ENCODE measurements at regions not wholly inside any gene's neighbourhood (a gene's known extent, or its start where the extent isn't known, plus 50 kb on each side); places are given as distances from the start of the nearest gene placed in this dataset.
A peak's percentile ranks its signal among the peaks of the same experiment; 100 is the strongest.

DNA sequence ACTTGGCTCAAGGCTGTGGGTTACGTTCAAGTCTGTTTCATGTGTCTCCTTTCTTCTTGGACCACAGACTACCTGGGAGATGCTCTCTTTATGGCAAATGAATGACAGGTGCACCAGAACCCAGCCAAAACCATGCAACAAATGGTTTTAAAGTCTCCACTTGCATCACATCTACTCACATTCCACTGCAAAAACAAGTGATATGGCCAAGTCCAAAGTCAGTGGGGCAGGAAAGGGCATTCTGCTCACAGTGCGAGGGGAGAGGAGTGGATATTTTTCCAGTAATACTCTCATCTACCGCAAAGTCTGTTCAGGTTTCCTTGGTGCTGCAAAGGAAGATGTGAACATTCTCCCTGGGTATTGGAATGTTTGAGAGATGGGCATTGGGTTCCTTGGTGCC lies 120.5 kb downstream of the UCHL1 start:
- ATAC-seq (no peak), DNase-seq (no peak)
- Histone ChIP-seq H3K9me3 (peaks cover 0 to 16% (median 6%) of the 10 kb centered on the region in 11 donors), H3K4me1 (peaks cover 4 to 76% (median 54%) of the 10 kb centered on the region in 9 donors), H3K27me3 (no peaks in the 10 kb centered on the region), H3K4me3 (no peak overlapping the region), H3K27ac (no peak overlapping the region), H3K36me3 (no peaks in the 10 kb centered on the region)
- TF ChIP-seq CTCF (IDR thresholded peaks at IDR 0.05): no peak
- WGBS, 2 donors: 95 to 96% methylated on average over 3 of the region's 3 CpGs
- intact Hi-C loops (cut with DNase I): no loop called here

GRCh38 chr4:41379230-41379629 lies 122.5 kb downstream of the UCHL1 start:
- H3K27ac ChIP-seq: no peak overlapping the region
- WGBS, 2 donors: 95 to 98% methylated on average over 1 of the region's 1 CpG
- H3K4me1 ChIP-seq: peaks cover 12 to 77% (median 54%) of the 10 kb centered on the region in 9 donors
- peaks cover 0 to 16% (median 6%) of the 10 kb centered on the region in 11 donors for H3K9me3 ChIP-seq
- DNase-seq: no peak
- H3K27me3 ChIP-seq: no peaks in the 10 kb centered on the region
- H3K4me3 ChIP-seq: no peak overlapping the region
- ATAC-seq: no peak
- TF ChIP-seq CTCF (IDR thresholded peaks at IDR 0.05): no peak
- H3K36me3 ChIP-seq: no peaks in the 10 kb centered on the region
- intact Hi-C loops (cut with DNase I): no loop called here

DNA sequence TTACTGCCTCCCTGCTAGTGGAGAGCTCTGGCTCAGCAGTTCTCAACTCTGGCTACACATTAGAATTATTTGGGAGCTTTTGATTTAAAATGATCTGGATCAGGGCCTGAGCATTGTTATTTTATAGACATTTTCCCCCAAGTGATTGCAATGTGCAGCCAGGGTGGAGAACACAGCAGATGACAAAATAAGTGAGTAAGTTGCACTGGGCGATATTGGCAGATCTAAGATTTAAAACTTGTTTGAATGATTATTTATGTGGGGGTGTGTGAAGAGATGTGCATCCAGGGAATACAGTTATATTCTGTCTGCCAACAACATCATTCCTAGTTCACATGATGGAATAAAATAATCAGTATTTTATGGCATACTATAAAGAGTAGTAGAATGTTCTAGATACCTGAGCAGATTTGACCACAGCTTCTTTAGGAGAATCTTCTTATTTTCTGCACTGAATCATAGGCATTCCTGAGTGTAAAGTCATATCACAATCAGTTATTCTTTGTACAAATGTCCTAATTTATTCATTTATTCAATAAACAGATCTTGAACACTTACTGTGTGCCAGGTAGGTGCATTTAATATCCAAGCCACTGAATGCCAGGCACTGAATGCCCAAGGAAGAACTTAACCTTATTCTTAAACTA lies 123.9 kb downstream of the UCHL1 start:
- DNase-seq (no peak), ATAC-seq (no peak)
- no peaks in the 10 kb centered on the region for H3K36me3 ChIP-seq
- intact Hi-C loops (cut with DNase I): no loop called here
- WGBS, 2 donors: 56 to 62% methylated on average over 1 of the region's 1 CpG
- no peak overlapping the region for H3K27ac ChIP-seq
- H3K9me3 ChIP-seq: peaks cover 0 to 12% (median 6%) of the 10 kb centered on the region in 11 donors
- H3K27me3 ChIP-seq: no peaks in the 10 kb centered on the region
- no peak overlapping the region for H3K4me3 ChIP-seq
- peaks cover 20 to 79% (median 58%) of the 10 kb centered on the region in 9 donors for H3K4me1 ChIP-seq
- no peak for TF ChIP-seq CTCF (IDR thresholded peaks at IDR 0.05)

GRCh38 chr4:41381384-41381783 lies 124.7 kb downstream of the UCHL1 start:
- Histone ChIP-seq H3K27ac (no peak overlapping the region), H3K9me3 (peaks cover 0 to 12% (median 6%) of the 10 kb centered on the region in 11 donors), H3K4me3 (no peak overlapping the region), H3K27me3 (no peaks in the 10 kb centered on the region), H3K4me1 (peaks cover 20 to 79% (median 57%) of the 10 kb centered on the region in 9 donors), H3K36me3 (no peaks in the 10 kb centered on the region)
- 52 to 63% methylated on average over 3 of the region's 3 CpGs for WGBS, 2 donors
- ATAC-seq (peak in 2 of 8 donors; percentile 18 to 32), DNase-seq (no peak)
- intact Hi-C loops (cut with DNase I): no loop called here
- no peak for TF ChIP-seq CTCF (IDR thresholded peaks at IDR 0.05)
